HEK293T (cell line): ENCODE measurements at regions not wholly inside any gene's neighbourhood (a gene's known extent, or its start where the extent isn't known, plus 50 kb on each side); places are given as distances from the start of the nearest gene placed in this dataset.

Source experiments
- ARNT ChIP-seq: fragments of 450-650 bp; IDR thresholded peaks from 2 replicates; pipeline ENCODE4 v1.6.1; 2017; ENCODE audit warnings: mild to moderate bottlenecking
- BHLHE40 ChIP-seq: fragments of 450-650 bp; IDR thresholded peaks from 2 replicates; pipeline ENCODE4 v1.6.1; 2016; ENCODE audit warnings: mild to moderate bottlenecking, moderate library complexity, borderline replicate concordance
- CTBP1 ChIP-seq: fragments of 450-650 bp; IDR thresholded peaks from 2 replicates; pipeline ENCODE4 v1.6.1; 2016; ENCODE audit warnings: borderline replicate concordance
- ELF4 ChIP-seq: fragments of 450-650 bp; IDR thresholded peaks from 2 replicates; pipeline ENCODE4 v1.6.1; 2017; ENCODE audit warnings: antibody characterized with exemption
- FOXA1 ChIP-seq: fragments of 450-650 bp; IDR thresholded peaks from 2 replicates; pipeline ENCODE4 v1.6.1; 2016; ENCODE audit warnings: mild to moderate bottlenecking
- FOXK2 ChIP-seq: fragments of 450-650 bp; IDR thresholded peaks from 2 replicates; pipeline ENCODE4 v1.6.1; 2016; ENCODE audit warnings: mild to moderate bottlenecking
- FOXM1 ChIP-seq: fragments of 450-650 bp; IDR thresholded peaks from 2 replicates; pipeline ENCODE4 v1.6.1; 2017; ENCODE audit warnings: mild to moderate bottlenecking, borderline replicate concordance
- L3MBTL2 ChIP-seq: fragments of 450-650 bp; conservative IDR thresholded peaks from 2 replicates; pipeline ENCODE4 v1.6.1; 2016; ENCODE audit warnings: mild to moderate bottlenecking
- PKNOX1 ChIP-seq: fragments of 450-650 bp; IDR thresholded peaks from 2 replicates; pipeline ENCODE4 v1.6.1; 2016
- SP1 ChIP-seq: fragments of 450-650 bp; IDR thresholded peaks from 2 replicates; pipeline ENCODE4 v1.6.1; 2017
- SUZ12 ChIP-seq: fragments of 450-650 bp; IDR thresholded peaks from 2 replicates; pipeline ENCODE4 v1.6.1; 2016; ENCODE audit warnings: mild to moderate bottlenecking
- TARDBP ChIP-seq: fragments of 450-650 bp; IDR thresholded peaks from 2 replicates; pipeline ENCODE4 v1.6.1; 2016
- ZNF384 ChIP-seq: fragments of 450-650 bp; IDR thresholded peaks from 2 replicates; pipeline ENCODE4 v1.6.1; 2016

- TF ChIP-seq FOXK2 (no peak), ELF4 (no peak), ARNT (no peak), ZNF384 (no peak), TARDBP (no peak), CTBP1 (no peak), BHLHE40 (no peak), FOXA1 (no peak), SP1 (no peak), PKNOX1 (no peak), L3MBTL2 (no peak), SUZ12 (no peak), FOXM1 (no peak)
Measured at GRCh38 chr17:21522755-21523336, 146.7 kb downstream of the KCNJ12 start.
